ENCODE measurements at regions not wholly inside any gene's neighbourhood (a gene's known extent, or its start where the extent isn't known, plus 50 kb on each side); places are given as distances from the start of the nearest gene placed in this dataset.

GRCh38 chr9:89826186-89826585 lies 221.4 kb downstream of the GADD45G start:
- TF ChIP-seq CTCF (conservative IDR thresholded peaks at IDR 0.05; ENCODE audit: low read depth, low read length) (no peak), EZH2 (IDR thresholded peaks at IDR 0.05; ENCODE audit: borderline replicate concordance, low read depth, low read length, poor library complexity, severe bottlenecking) (no peak)
